HCT116 (cell line): ENCODE measurements at regions not wholly inside any gene's neighbourhood (a gene's known extent, or its start where the extent isn't known, plus 50 kb on each side); places are given as distances from the start of the nearest gene placed in this dataset.

Experiments used
- RAD21 ChIP-seq: IDR thresholded peaks from 2 replicates; pipeline ENCODE4 v1.6.1; 2012; ENCODE audit warnings: low read depth, mild to moderate bottlenecking
- TF ChIP-seq, protein P1 (sequence below): IDR thresholded peaks from 2 replicates; pipeline ENCODE4 v1.6.1; 2012

DNA sequence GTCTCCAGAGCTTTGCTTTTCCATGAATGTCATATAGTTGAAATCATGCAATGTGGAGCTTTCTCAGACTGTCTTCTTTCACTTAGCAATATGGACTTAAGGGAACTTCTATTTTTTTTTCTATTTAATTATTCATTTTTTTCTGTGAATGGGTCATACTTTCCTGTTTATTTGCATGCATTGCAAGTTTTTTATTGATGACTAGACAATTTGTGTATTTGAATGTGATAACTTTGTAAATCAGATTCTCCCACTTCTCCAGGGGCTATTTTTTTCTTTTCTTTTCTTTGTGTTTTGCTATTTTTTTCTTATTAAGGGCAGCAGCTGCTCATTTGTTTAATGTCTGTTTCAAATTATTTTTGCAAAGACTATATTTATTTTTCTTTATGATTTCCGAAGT is 1019.8 kb upstream of the ATXN7L3B start:
- TF ChIP-seq RAD21: no peak
- TF ChIP-seq, protein P1, sequence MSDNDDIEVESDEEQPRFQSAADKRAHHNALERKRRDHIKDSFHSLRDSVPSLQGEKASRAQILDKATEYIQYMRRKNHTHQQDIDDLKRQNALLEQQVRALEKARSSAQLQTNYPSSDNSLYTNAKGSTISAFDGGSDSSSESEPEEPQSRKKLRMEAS: no peak
